SK-N-SH (cell line): ENCODE measurements at regions not wholly inside any gene's neighbourhood (a gene's known extent, or its start where the extent isn't known, plus 50 kb on each side); places are given as distances from the start of the nearest gene placed in this dataset.

Experiments used
- CTCF ChIA-PET: fragments of 300-600, 350-600 bp; formaldehyde crosslinking; extraction: SDS; loops from one replicate; lab custom pipeline; 2021; lab: Yijun Ruan, JAX
- POLR2A ChIA-PET: fragments of 350-600 bp; sonication (Branson Sonifier 250); formaldehyde crosslinking; extraction: SDS; loops from one replicate; lab custom pipeline; 2020; ENCODE audit warnings: antibody characterized with exemption, inconsistent platforms; lab: Yijun Ruan, JAX
- DNase-seq: peaks from one replicate; pipeline ENCODE4 v3.0.0; 2012
- H2AFZ ChIP-seq: fragments of 200-600 bp; sonication (generic); 2 replicates; pipeline ENCODE4 v1.8.1; 2016; ENCODE audit warnings: antibody characterized with exemption, mild to moderate bottlenecking, low read depth
- H3F3A ChIP-seq: fragments of 200-600 bp; sonication (generic); replicated peaks from 2 replicates; pipeline ENCODE3; 2016; ENCODE audit warnings: antibody characterized with exemption, mild to moderate bottlenecking; ENCODE audit not compliant: insufficient read depth
- H3K27ac ChIP-seq, 2 experiments: fragments of 200-500 bp in 1 of 2; fragments of 200-600 bp in 1 of 2; sonication (Bioruptor generic) in 1 of 2; sonication (generic), shearing (Covaris generic) in 1 of 2; 2 replicates each; pipeline versions ENCODE4 v1.5.1 to v1.6.1; 2014 to 2016; ENCODE audit warnings: low read depth in 2 of 2, inconsistent platforms in 1 of 2, low read length in 1 of 2, mild to moderate bottlenecking in 1 of 2, mixed read lengths in 1 of 2
- H3K27me3 ChIP-seq: fragments of 200-600 bp; sonication (generic), shearing (Covaris generic); 2 replicates; pipeline ENCODE4 v1.6.1; 2016; ENCODE audit warnings: mixed run types; ENCODE audit not compliant: insufficient read depth
- H3K36me3 ChIP-seq, 2 experiments: fragments of 200-500 bp in 1 of 2; fragments of 200-600 bp in 1 of 2; sonication (Bioruptor generic) in 1 of 2; sonication (generic) in 1 of 2; replicated peaks in 1 of 2; 2 replicates each; pipeline versions ENCODE3 to v1.5.1; 2014 to 2016; ENCODE audit warnings: low read length in 1 of 2, mild to moderate bottlenecking in 1 of 2; ENCODE audit not compliant: insufficient read depth in 2 of 2, control insufficient read depth in 1 of 2
- H3K4me1 ChIP-seq, 2 experiments: fragments of 200-500 bp in 1 of 2; fragments of 200-600 bp in 1 of 2; sonication (Bioruptor generic) in 1 of 2; sonication (generic), shearing (Covaris generic) in 1 of 2; 2 replicates each; pipeline versions ENCODE4 v1.5.1 to v1.6.1; 2014 to 2016; ENCODE audit warnings: low read depth in 1 of 2, low read length in 1 of 2, mixed run types in 1 of 2; ENCODE audit not compliant: insufficient read depth in 2 of 2, control insufficient read depth in 1 of 2
- H3K4me2 ChIP-seq: fragments of 200-600 bp; sonication (generic), shearing (Covaris generic); 2 replicates; pipeline ENCODE4 v1.6.1; 2017; ENCODE audit warnings: mixed run types
- H3K4me3 ChIP-seq, 2 experiments: fragments of 200-500 bp in 1 of 2; fragments of 200-600 bp in 1 of 2; sonication (Bioruptor generic) in 1 of 2; sonication (generic), shearing (Covaris generic) in 1 of 2; 2 replicates each; pipeline versions ENCODE4 v1.5.1 to v1.8.1; 2014 to 2016; ENCODE audit warnings: low read depth in 2 of 2, inconsistent platforms in 1 of 2, low read length in 1 of 2, mild to moderate bottlenecking in 1 of 2, mixed read lengths in 1 of 2, moderate library complexity in 1 of 2
- H3K79me2 ChIP-seq: fragments of 200-600 bp; sonication (generic); 2 replicates; pipeline ENCODE4 v1.8.1; 2017; ENCODE audit warnings: mild to moderate bottlenecking; ENCODE audit not compliant: insufficient read depth
- H3K9ac ChIP-seq: fragments of 200-600 bp; sonication (generic); 2 replicates; pipeline ENCODE4 v1.6.1; 2017; ENCODE audit warnings: mixed run types
- H3K9me2 ChIP-seq: fragments of 200-600 bp; sonication (generic); 2 replicates; pipeline ENCODE4 v1.6.1; 2017; ENCODE audit warnings: mixed run types
- H3K9me3 ChIP-seq: fragments of 200-600 bp; sonication (generic); 2 replicates; pipeline ENCODE4 v1.6.1; 2017; ENCODE audit warnings: mixed run types, mild to moderate bottlenecking, moderate library complexity
- H4K20me1 ChIP-seq: fragments of 200-600 bp; sonication (generic); 2 replicates; pipeline ENCODE4 v1.6.1; 2017; ENCODE audit warnings: mild to moderate bottlenecking, mixed run types; ENCODE audit not compliant: insufficient read depth
- ELF1 ChIP-seq: IDR thresholded peaks from 2 replicates; pipeline ENCODE4 v1.4.0; 2012
- FOSL2 ChIP-seq: IDR thresholded peaks from 2 replicates; pipeline ENCODE4 v1.4.0; 2012; ENCODE audit warnings: low read depth, mild to moderate bottlenecking, moderate library complexity, borderline replicate concordance
- JUND ChIP-seq: IDR thresholded peaks from 2 replicates; pipeline ENCODE4 v1.4.0; 2012
- MXI1 ChIP-seq: IDR thresholded peaks from 2 replicates; pipeline ENCODE4 v1.6.1; 2012; ENCODE audit warnings: mild to moderate bottlenecking, low read depth, low read length, improper control_type of control experiment
- NFIC ChIP-seq: IDR thresholded peaks from 2 replicates; pipeline ENCODE4 v1.4.0; 2012; ENCODE audit warnings: borderline replicate concordance
- RAD21 ChIP-seq: IDR thresholded peaks from 2 replicates; pipeline ENCODE4 v1.6.1; 2012; ENCODE audit warnings: mild to moderate bottlenecking, low read length
- RXRA ChIP-seq: IDR thresholded peaks from 2 replicates; pipeline ENCODE4 v1.4.0; 2012; ENCODE audit warnings: low read depth, mild to moderate bottlenecking, borderline replicate concordance
- SMC3 ChIP-seq: IDR thresholded peaks from 2 replicates; pipeline ENCODE4 v1.6.1; 2012; ENCODE audit warnings: low read depth, low read length, improper control_type of control experiment
- YY1 ChIP-seq: IDR thresholded peaks from 2 replicates; pipeline ENCODE4 v1.4.0; 2012; ENCODE audit warnings: low read depth, mild to moderate bottlenecking
- WGBS: methylation state at CpG from one replicate; pipeline ENCODE4 v1.1.6; 2017; ENCODE audit warnings: low lambda C conversion rate; 5-methylcytosine and 5-hydroxymethylcytosine counted together
- TF ChIP-seq, protein P1 (sequence below): IDR thresholded peaks from 2 replicates; pipeline ENCODE4 v1.4.0; 2012; ENCODE audit warnings: low read depth, borderline replicate concordance
- TF ChIP-seq, protein P2 (sequence below): IDR thresholded peaks from 2 replicates; pipeline ENCODE4 v1.4.0; 2012; ENCODE audit warnings: low read depth, borderline replicate concordance
- TF ChIP-seq, protein P3 (sequence below): IDR thresholded peaks from 2 replicates; pipeline ENCODE4; 2012
- TF ChIP-seq, protein P4 (sequence below): fragments of 200-600 bp; sonication (generic); IDR thresholded peaks from 2 replicates; pipeline ENCODE4 v1.6.1; 2017; ENCODE audit warnings: antibody characterized with exemption, mild to moderate bottlenecking, moderate library complexity

DNA sequence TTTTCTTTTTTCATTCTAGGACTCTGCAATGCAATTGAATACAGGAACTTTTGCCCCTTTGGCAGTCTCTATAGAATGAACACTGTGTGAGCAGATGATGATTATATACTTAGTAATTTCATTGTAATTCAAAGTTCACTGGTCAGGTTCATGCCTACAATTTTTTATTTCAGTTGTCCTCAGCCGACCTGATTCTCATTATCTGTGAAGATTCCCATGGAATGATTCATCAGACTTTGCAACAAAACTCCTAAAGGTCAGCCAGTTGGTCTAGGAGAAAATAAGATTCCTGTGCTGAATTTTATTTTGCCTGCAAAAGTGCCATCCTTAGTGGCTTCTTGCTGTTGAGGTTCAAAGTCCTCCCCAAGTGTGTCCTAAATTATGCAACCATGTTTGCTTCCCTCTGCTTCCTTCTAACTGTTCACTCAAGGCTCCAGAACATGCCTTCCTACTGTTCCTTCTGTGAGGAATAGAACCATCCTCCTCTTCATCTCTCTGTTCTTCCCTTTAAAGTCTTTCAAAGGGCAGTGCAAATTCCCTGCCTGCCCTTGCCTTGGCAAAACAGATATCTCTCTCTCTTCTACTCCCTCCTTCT lies 194.2 kb upstream of the CNR1 start (continued):
- TF ChIP-seq, protein P1, sequence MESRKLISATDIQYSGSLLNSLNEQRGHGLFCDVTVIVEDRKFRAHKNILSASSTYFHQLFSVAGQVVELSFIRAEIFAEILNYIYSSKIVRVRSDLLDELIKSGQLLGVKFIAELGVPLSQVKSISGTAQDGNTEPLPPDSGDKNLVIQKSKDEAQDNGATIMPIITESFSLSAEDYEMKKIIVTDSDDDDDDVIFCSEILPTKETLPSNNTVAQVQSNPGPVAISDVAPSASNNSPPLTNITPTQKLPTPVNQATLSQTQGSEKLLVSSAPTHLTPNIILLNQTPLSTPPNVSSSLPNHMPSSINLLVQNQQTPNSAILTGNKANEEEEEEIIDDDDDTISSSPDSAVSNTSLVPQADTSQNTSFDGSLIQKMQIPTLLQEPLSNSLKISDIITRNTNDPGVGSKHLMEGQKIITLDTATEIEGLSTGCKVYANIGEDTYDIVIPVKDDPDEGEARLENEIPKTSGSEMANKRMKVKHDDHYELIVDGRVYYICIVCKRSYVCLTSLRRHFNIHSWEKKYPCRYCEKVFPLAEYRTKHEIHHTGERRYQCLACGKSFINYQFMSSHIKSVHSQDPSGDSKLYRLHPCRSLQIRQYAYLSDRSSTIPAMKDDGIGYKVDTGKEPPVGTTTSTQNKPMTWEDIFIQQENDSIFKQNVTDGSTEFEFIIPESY = no peak
- peak; percentile 62 for TF ChIP-seq NFIC
- peak; percentile 99 for TF ChIP-seq RXRA
- no peak for TF ChIP-seq MXI1
- TF ChIP-seq YY1 = no peak
- TF ChIP-seq FOSL2 = peak; percentile 85
- TF ChIP-seq, protein P2, sequence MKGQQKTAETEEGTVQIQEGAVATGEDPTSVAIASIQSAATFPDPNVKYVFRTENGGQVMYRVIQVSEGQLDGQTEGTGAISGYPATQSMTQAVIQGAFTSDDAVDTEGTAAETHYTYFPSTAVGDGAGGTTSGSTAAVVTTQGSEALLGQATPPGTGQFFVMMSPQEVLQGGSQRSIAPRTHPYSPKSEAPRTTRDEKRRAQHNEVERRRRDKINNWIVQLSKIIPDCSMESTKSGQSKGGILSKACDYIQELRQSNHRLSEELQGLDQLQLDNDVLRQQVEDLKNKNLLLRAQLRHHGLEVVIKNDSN = no peak
- TF ChIP-seq SMC3 = no peak
- TF ChIP-seq JUND = peak; percentile 84
- no peak for TF ChIP-seq RAD21

DNA sequence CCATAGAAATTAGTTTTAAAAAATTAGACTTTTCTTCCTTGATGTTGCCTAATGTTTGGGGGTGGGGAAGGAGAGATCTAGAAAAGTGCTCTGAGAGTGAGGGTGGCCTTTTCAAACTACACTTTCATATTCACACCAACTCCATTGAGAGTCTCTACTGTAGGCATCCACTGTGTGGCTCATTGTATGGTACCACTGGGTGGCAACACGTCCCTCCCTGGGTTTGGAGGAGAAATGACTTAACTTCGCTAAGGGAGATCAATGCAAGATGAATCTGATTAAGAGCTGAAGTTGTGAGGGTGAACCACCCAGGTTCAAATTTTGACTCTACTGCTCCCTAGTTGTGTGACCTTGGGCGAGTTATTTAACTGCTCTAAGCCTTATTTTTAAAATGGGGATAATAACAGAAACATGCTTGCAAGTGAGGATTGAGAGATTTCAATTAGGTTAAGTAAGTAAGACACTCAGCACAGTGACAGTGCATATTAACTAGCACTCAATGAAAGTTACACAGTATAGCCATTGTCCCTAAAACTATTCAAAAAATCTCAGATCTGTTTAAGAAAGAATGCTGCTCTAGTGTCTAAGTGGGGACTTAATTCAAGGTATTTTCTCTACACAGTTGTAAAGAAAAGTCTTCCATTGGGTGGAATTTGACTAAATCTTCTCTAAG lies 193.5 kb upstream of the CNR1 start:
- ChIA-PET CTCF (no interaction called here), POLR2A (no interaction called here)
- peak overlapping the region; percentile 69; the same call in 1 of the 2 replicates for H2AFZ ChIP-seq

More for the DNA sequence above, 193.5 kb upstream of the CNR1 start:
- H3F3A ChIP-seq = peaks cover 12% of the 10 kb centered on the region
- H3K79me2 ChIP-seq = no peaks in the 10 kb centered on the region
- no peak for DNase-seq
- peak overlapping the region; percentile 58 to 87; a peak in 3 of 4 replicates for H3K27ac ChIP-seq
- no peaks in the 10 kb centered on the region for H3K27me3 ChIP-seq
- no peaks in the 10 kb centered on the region for H3K36me3 ChIP-seq
- whole genome bisulfite sequencing = 62% methylated on average over 3 of the region's 3 CpGs
- peaks cover 0 to 26% of the 10 kb centered on the region in 2 experiments for H3K4me1 ChIP-seq
- H4K20me1 ChIP-seq = no peaks in the 10 kb centered on the region
- TF ChIP-seq, protein P3, sequence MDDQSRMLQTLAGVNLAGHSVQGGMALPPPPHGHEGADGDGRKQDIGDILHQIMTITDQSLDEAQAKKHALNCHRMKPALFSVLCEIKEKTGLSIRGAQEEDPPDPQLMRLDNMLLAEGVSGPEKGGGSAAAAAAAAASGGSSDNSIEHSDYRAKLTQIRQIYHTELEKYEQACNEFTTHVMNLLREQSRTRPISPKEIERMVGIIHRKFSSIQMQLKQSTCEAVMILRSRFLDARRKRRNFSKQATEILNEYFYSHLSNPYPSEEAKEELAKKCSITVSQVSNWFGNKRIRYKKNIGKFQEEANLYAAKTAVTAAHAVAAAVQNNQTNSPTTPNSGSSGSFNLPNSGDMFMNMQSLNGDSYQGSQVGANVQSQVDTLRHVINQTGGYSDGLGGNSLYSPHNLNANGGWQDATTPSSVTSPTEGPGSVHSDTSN = no peak
- TF ChIP-seq ELF1 = no peak
- TF ChIP-seq, protein P4, sequence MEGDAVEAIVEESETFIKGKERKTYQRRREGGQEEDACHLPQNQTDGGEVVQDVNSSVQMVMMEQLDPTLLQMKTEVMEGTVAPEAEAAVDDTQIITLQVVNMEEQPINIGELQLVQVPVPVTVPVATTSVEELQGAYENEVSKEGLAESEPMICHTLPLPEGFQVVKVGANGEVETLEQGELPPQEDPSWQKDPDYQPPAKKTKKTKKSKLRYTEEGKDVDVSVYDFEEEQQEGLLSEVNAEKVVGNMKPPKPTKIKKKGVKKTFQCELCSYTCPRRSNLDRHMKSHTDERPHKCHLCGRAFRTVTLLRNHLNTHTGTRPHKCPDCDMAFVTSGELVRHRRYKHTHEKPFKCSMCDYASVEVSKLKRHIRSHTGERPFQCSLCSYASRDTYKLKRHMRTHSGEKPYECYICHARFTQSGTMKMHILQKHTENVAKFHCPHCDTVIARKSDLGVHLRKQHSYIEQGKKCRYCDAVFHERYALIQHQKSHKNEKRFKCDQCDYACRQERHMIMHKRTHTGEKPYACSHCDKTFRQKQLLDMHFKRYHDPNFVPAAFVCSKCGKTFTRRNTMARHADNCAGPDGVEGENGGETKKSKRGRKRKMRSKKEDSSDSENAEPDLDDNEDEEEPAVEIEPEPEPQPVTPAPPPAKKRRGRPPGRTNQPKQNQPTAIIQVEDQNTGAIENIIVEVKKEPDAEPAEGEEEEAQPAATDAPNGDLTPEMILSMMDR = peak; percentile 26
- TF ChIP-seq YY1 = no peak
- H3K4me3 ChIP-seq = no peak overlapping the region
- peak overlapping the region; percentile 49; the same call in 1 of the 2 replicates for H3K9ac ChIP-seq
- no peaks in the 10 kb centered on the region for H3K9me2 ChIP-seq
- H3K9me3 ChIP-seq = no peaks in the 10 kb centered on the region
- H3K4me2 ChIP-seq = peak overlapping the region; percentile 59
